ENCODE measurements at regions not wholly inside any gene's neighbourhood (a gene's known extent, or its start where the extent isn't known, plus 50 kb on each side); places are given as distances from the start of the nearest gene placed in this dataset.

DNA sequence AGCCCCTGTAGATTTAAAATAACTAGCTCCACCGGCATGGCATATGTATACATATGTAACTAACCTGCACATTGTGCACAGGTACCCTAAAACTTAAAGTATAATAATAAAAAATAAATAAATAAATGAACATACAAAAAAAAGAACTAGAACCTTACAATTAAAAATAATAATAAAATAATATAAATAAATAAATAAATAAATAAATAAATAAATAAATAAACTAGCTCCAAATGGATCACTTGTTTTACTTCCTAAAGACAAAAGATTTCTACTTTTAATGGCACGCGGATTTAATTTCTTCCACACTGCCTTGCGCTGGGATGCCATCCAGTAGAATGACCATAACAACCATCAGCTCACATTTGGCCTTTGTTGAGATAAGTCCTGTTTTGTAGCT, 141.0 kb upstream of the NRSN1 start (continued):
- TF ChIP-seq ZNF16 (tag by site-specific recombination; IDR thresholded peaks at IDR 0.05; ENCODE audit: low read depth) (no peak), ZBTB8A (tag by site-specific recombination; IDR thresholded peaks at IDR 0.05) (peak; percentile 54), ZNF830 (tag by site-specific recombination; IDR thresholded peaks at IDR 0.05; ENCODE audit: low read depth) (no peak), ZEB2 (tag by site-specific recombination; IDR thresholded peaks at IDR 0.05) (no peak), ZNF654 (tag by site-specific recombination; IDR thresholded peaks at IDR 0.05; ENCODE audit: low read depth) (peak; percentile 21; the same call in 1 of the 2 replicates), ZNF518A (tag by site-specific recombination; conservative IDR thresholded peaks at IDR 0.05; ENCODE audit: low read depth) (peak; percentile 77), ZNF555 (tag by site-specific recombination; conservative IDR thresholded peaks at IDR 0.05) (peak; percentile 79), ZNF426 (tag by site-specific recombination; IDR thresholded peaks at IDR 0.05) (peak; percentile 88), ZNF623 (tag by site-specific recombination; IDR thresholded peaks at IDR 0.05) (peak; percentile 61), ZNF707 (tag by site-specific recombination; IDR thresholded peaks at IDR 0.05) (no peak), ZNF629 (tag by site-specific recombination; IDR thresholded peaks at IDR 0.05) (0 out of 2 replicates have a peak, but pooled peaks have one; percentile 20), ZNF560 (tag by site-specific recombination; IDR thresholded peaks at IDR 0.05; ENCODE audit: borderline replicate concordance) (0 out of 2 replicates have a peak, but pooled peaks have one; percentile 35), GLIS1 (tag by site-specific recombination; IDR thresholded peaks at IDR 0.05) (no peak)
- TF ChIP-seq, protein P1, sequence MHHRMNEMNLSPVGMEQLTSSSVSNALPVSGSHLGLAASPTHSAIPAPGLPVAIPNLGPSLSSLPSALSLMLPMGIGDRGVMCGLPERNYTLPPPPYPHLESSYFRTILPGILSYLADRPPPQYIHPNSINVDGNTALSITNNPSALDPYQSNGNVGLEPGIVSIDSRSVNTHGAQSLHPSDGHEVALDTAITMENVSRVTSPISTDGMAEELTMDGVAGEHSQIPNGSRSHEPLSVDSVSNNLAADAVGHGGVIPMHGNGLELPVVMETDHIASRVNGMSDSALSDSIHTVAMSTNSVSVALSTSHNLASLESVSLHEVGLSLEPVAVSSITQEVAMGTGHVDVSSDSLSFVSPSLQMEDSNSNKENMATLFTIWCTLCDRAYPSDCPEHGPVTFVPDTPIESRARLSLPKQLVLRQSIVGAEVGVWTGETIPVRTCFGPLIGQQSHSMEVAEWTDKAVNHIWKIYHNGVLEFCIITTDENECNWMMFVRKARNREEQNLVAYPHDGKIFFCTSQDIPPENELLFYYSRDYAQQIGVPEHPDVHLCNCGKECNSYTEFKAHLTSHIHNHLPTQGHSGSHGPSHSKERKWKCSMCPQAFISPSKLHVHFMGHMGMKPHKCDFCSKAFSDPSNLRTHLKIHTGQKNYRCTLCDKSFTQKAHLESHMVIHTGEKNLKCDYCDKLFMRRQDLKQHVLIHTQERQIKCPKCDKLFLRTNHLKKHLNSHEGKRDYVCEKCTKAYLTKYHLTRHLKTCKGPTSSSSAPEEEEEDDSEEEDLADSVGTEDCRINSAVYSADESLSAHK (tag by site-specific recombination; IDR thresholded peaks at IDR 0.05): no peak
- TF ChIP-seq, protein P2, sequence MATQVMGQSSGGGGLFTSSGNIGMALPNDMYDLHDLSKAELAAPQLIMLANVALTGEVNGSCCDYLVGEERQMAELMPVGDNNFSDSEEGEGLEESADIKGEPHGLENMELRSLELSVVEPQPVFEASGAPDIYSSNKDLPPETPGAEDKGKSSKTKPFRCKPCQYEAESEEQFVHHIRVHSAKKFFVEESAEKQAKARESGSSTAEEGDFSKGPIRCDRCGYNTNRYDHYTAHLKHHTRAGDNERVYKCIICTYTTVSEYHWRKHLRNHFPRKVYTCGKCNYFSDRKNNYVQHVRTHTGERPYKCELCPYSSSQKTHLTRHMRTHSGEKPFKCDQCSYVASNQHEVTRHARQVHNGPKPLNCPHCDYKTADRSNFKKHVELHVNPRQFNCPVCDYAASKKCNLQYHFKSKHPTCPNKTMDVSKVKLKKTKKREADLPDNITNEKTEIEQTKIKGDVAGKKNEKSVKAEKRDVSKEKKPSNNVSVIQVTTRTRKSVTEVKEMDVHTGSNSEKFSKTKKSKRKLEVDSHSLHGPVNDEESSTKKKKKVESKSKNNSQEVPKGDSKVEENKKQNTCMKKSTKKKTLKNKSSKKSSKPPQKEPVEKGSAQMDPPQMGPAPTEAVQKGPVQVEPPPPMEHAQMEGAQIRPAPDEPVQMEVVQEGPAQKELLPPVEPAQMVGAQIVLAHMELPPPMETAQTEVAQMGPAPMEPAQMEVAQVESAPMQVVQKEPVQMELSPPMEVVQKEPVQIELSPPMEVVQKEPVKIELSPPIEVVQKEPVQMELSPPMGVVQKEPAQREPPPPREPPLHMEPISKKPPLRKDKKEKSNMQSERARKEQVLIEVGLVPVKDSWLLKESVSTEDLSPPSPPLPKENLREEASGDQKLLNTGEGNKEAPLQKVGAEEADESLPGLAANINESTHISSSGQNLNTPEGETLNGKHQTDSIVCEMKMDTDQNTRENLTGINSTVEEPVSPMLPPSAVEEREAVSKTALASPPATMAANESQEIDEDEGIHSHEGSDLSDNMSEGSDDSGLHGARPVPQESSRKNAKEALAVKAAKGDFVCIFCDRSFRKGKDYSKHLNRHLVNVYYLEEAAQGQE (tag by site-specific recombination; IDR thresholded peaks at IDR 0.05): peak; percentile 62
- TF ChIP-seq, protein P3, sequence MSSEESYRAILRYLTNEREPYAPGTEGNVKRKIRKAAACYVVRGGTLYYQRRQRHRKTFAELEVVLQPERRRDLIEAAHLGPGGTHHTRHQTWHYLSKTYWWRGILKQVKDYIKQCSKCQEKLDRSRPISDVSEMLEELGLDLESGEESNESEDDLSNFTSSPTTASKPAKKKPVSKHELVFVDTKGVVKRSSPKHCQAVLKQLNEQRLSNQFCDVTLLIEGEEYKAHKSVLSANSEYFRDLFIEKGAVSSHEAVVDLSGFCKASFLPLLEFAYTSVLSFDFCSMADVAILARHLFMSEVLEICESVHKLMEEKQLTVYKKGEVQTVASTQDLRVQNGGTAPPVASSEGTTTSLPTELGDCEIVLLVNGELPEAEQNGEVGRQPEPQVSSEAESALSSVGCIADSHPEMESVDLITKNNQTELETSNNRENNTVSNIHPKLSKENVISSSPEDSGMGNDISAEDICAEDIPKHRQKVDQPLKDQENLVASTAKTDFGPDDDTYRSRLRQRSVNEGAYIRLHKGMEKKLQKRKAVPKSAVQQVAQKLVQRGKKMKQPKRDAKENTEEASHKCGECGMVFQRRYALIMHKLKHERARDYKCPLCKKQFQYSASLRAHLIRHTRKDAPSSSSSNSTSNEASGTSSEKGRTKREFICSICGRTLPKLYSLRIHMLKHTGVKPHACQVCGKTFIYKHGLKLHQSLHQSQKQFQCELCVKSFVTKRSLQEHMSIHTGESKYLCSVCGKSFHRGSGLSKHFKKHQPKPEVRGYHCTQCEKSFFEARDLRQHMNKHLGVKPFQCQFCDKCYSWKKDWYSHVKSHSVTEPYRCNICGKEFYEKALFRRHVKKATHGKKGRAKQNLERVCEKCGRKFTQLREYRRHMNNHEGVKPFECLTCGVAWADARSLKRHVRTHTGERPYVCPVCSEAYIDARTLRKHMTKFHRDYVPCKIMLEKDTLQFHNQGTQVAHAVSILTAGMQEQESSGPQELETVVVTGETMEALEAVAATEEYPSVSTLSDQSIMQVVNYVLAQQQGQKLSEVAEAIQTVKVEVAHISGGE (tag by site-specific recombination; conservative IDR thresholded peaks at IDR 0.05; ENCODE audit: low read depth): peak; percentile 72
